ENCODE measurements at regions not wholly inside any gene's neighbourhood (a gene's known extent, or its start where the extent isn't known, plus 50 kb on each side); places are given as distances from the start of the nearest gene placed in this dataset.

- no peak for TF ChIP-seq TARDBP (IDR thresholded peaks at IDR 0.05)
- no peak for TF ChIP-seq ZNF384 (IDR thresholded peaks at IDR 0.05)
- no peak for TF ChIP-seq FOXA1 (IDR thresholded peaks at IDR 0.05)
- no peak for TF ChIP-seq BHLHE40 (IDR thresholded peaks at IDR 0.05; ENCODE audit: borderline replicate concordance)
- no peak for TF ChIP-seq ELF4 (IDR thresholded peaks at IDR 0.05)
- TF ChIP-seq HDGF (IDR thresholded peaks at IDR 0.05; ENCODE audit: borderline replicate concordance), result no peak
- TF ChIP-seq FOXK2 (IDR thresholded peaks at IDR 0.05), result no peak
- no peak for TF ChIP-seq SP1 (IDR thresholded peaks at IDR 0.05)
- no peak for TF ChIP-seq CTBP1 (IDR thresholded peaks at IDR 0.05; ENCODE audit: borderline replicate concordance)
- no peak for TF ChIP-seq FOXM1 (IDR thresholded peaks at IDR 0.05; ENCODE audit: borderline replicate concordance)
- no peak for TF ChIP-seq SUZ12 (IDR thresholded peaks at IDR 0.05)
- no peak for TF ChIP-seq PKNOX1 (IDR thresholded peaks at IDR 0.05)
- no peak for TF ChIP-seq NFRKB (IDR thresholded peaks at IDR 0.05)
- no peak for TF ChIP-seq L3MBTL2 (conservative IDR thresholded peaks at IDR 0.05)
These were observed 89.9 kb upstream of the ARHGAP20 start for GRCh38 chr11:110802162-110802561.
